Activated CD4-positive, alpha-beta memory T cell treated with anti-CD3 and anti-CD28 coated beads for 36 hours (primary cell): ENCODE measurements at regions not wholly inside any gene's neighbourhood (a gene's known extent, or its start where the extent isn't known, plus 50 kb on each side); places are given as distances from the start of the nearest gene placed in this dataset.

Experiments
- CTCF ChIA-PET: fragments of 350-600 bp; sonication (Branson Sonifier 250); formaldehyde crosslinking; loops from one replicate; lab custom pipeline; 2021; ENCODE audit warnings: antibody characterized with exemption, inconsistent platforms; lab: Charles Lee
- POLR2A ChIA-PET: fragments of 350-600 bp; sonication (Branson Sonifier 250); formaldehyde crosslinking; loops from one replicate; lab custom pipeline; 2021; ENCODE audit warnings: antibody characterized with exemption; lab: Charles Lee
- DNase-seq: peaks from one replicate; pipeline ENCODE4 v3.0.0-alpha.2; 2020
- H3K27ac Mint-ChIP-seq: one replicate; pipeline ENCODE4 v1.8.0; 2021; ENCODE audit warnings: mixed read lengths
- H3K27me3 Mint-ChIP-seq: one replicate; pipeline ENCODE4 v1.8.0; 2021; ENCODE audit warnings: mixed read lengths
- H3K36me3 Mint-ChIP-seq: one replicate; pipeline ENCODE4 v1.8.0; 2021; ENCODE audit warnings: mixed read lengths
- H3K4me1 Mint-ChIP-seq: one replicate; pipeline ENCODE4 v1.8.0; 2021; ENCODE audit warnings: low read depth, mixed read lengths
- H3K4me3 Mint-ChIP-seq: one replicate; pipeline ENCODE4 v1.8.0; 2021; ENCODE audit warnings: mild to moderate bottlenecking, mixed read lengths
- H3K9me3 Mint-ChIP-seq: one replicate; pipeline ENCODE4 v1.8.0; 2021; ENCODE audit warnings: mixed read lengths
- intact Hi-C: fragments of 100-400 bp; cut with micrococcal nuclease; formaldehyde crosslinking; loops from one replicate; pipeline ENCODE4 v1.15.1; 2023

DNA sequence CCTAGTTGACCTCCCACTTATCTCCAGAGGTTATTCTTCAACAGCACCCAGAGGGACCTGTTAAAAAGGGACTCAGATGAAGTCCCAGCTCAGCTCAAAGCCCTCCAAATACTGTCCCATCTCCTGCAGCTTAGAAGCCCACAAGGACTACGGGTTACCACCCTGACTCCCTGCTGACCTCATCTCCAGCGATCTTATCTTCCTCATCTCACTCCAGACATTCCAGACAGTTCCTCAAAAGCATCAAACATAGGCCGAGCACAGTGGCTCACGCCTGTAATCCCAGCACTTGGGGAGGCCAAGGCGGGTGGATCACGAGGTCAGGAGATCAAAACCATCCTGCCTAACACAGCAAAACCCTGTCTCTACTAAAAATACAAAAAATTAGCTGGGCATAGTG is 263.8 kb upstream of the TLE4 start:
- H3K4me1 Mint-ChIP-seq, result no peaks in the 10 kb centered on the region
- no peak for DNase-seq
- H3K27me3 Mint-ChIP-seq, result no peaks in the 10 kb centered on the region
- no peaks in the 10 kb centered on the region for H3K9me3 Mint-ChIP-seq
- no peak overlapping the region for H3K4me3 Mint-ChIP-seq
- intact Hi-C loops, result no loop called here
- no peak overlapping the region for H3K27ac Mint-ChIP-seq
- ChIA-PET POLR2A (no interaction called here), CTCF (no interaction called here)
- no peaks in the 10 kb centered on the region for H3K36me3 Mint-ChIP-seq

DNA sequence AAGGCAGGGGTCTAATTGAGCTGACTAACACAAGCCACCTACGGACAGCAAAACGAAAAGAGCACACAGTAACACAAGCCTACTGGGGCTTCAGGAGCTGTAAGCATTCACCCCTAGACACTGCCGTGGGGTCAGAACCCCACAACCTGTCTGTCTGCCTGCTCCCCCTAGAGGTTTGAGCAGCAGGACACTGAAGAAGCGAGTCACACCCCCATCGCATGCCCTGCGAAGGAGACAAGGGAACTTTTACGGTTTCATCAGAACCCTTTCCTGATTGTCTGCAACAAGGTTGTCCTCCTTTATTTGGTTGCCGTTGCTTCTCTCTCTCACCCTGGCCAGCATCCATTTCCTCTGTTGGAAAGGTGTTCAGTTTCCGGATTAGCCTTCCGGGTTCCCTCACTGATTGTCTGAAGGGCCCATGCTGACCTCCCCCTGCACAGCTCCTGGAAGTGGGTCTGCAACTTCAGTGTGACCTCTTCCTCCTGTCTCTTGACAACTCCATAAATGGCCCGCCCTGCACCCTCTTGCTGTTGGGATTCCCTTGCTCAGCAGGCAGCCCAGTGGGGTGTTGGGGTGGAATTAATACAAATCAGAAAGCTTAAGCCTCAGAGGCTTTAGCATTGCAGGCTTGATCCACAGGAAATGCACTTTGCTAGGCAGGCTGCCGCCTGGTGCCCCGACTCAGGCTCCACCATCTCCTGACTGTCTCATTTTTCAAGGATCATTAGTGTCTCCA is 258.9 kb upstream of the TLE4 start:
- H3K36me3 Mint-ChIP-seq, result no peaks in the 10 kb centered on the region
- H3K9me3 Mint-ChIP-seq, result no peaks in the 10 kb centered on the region
- intact Hi-C loops, result no loop called here
- DNase-seq, result no peak
- ChIA-PET POLR2A (no interaction called here), CTCF (no interaction called here)
- H3K27me3 Mint-ChIP-seq, result no peaks in the 10 kb centered on the region
- no peak overlapping the region for H3K4me3 Mint-ChIP-seq
- H3K27ac Mint-ChIP-seq, result no peak overlapping the region
- H3K4me1 Mint-ChIP-seq, result no peaks in the 10 kb centered on the region

DNA sequence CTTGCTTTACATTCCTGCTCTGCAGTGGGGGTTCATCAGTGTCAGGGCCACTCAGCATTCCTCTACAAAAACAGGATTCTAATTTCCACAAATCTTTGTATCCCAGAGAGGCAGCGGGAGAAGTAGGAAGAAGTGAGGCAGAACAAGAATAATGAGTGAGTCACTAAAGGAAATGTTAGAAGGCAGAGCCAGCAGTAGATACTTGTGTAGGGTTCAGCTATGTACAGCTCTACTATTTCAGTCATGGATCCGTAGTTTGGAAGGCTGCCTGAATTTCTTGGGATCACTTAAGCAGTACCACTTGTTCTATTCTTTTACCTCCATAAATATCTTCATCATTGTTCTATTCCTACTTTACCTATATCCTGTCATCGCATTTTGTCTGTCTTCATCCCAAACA is 246.3 kb upstream of the TLE4 start:
- intact Hi-C loops, result no loop called here
- Mint-ChIP-seq H3K27ac (no peak overlapping the region), H3K36me3 (no peaks in the 10 kb centered on the region), H3K4me1 (no peaks in the 10 kb centered on the region), H3K27me3 (no peaks in the 10 kb centered on the region), H3K9me3 (no peaks in the 10 kb centered on the region), H3K4me3 (no peak overlapping the region)
- ChIA-PET POLR2A (no interaction called here), CTCF (no interaction called here)
- DNase-seq, result no peak

DNA sequence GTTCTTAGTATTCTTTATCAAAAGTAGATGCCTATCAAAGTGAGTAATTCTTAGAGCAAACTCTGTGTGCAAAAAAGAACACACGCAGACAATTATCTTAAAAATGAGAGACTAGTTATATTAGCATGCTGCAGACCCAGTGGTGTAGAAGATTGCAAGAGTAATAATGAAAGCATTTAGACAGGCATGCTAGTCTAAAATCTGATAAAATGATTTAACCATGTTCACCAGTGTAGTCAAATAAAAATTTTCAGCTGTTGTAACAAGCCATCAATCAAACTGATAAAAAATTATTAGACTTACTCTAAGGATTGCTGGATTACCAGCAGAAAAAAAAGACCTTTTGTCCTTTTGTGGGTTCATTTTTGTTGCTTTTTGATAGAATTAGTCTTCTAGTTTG is 241.9 kb upstream of the TLE4 start:
- CTCF ChIA-PET, result no interaction called here
- H3K36me3 Mint-ChIP-seq, result no peaks in the 10 kb centered on the region

DNA sequence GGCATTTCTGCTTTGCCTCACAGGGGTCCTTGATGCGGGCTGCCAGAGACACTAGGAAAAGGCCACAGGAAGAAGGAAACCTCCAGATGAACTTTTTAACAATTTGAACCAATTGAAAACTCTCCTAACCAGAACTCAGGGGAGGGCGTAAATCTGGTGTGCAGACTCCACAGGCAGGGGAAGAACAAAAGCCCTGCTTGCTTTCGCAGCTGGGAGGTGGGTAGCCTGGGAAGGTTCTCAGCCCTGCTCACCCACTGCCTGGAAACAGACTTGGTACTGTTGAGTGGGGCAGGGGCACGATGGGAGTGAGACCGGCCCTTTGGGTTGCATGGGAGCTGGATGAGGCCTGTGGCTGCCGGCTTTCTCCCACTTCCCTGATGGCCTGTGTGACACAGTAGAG is 237.8 kb upstream of the TLE4 start:
- no peak overlapping the region for H3K4me3 Mint-ChIP-seq
- intact Hi-C loops, result no loop called here
- no peaks in the 10 kb centered on the region for H3K4me1 Mint-ChIP-seq
- ChIA-PET CTCF (no interaction called here), POLR2A (no interaction called here)
- peaks cover 7% of the 10 kb centered on the region for H3K9me3 Mint-ChIP-seq
- DNase-seq, result no peak
- no peak overlapping the region for H3K27ac Mint-ChIP-seq
- H3K27me3 Mint-ChIP-seq, result peaks cover 5% of the 10 kb centered on the region
- H3K36me3 Mint-ChIP-seq, result no peaks in the 10 kb centered on the region

More for the DNA sequence above, 241.9 kb upstream of the TLE4 start:
- H3K27ac Mint-ChIP-seq, result no peak overlapping the region
- no peak for DNase-seq
- H3K9me3 Mint-ChIP-seq, result no peaks in the 10 kb centered on the region
- POLR2A ChIA-PET, result no interaction called here
- H3K4me1 Mint-ChIP-seq, result no peaks in the 10 kb centered on the region
- no peak overlapping the region for H3K4me3 Mint-ChIP-seq
- intact Hi-C loops, result no loop called here
- peaks cover 3% of the 10 kb centered on the region for H3K27me3 Mint-ChIP-seq

DNA sequence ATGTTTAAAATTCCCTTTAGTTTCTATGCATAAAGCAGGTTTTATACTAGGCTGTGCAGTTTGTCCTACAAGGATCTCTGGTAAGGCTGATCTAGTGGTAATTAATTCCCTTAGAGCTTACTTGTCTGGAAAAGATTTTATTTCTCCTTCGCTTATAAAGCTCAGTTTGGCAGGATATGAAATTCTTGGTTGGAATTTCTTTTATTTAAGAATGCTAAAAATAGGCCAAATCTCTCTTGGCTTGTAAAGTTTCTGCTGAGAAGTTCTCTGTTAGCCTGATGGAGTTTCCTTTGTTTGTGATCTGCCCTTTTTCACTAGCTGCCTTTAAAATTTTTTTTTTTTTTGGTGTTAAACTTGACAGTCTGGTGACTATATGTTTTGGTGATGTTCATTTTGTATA is 237.1 kb upstream of the TLE4 start:
- Mint-ChIP-seq H3K4me3 (no peak overlapping the region), H3K9me3 (peaks cover 7% of the 10 kb centered on the region), H3K4me1 (no peaks in the 10 kb centered on the region), H3K36me3 (no peaks in the 10 kb centered on the region), H3K27ac (no peak overlapping the region), H3K27me3 (peaks cover 5% of the 10 kb centered on the region)
- POLR2A ChIA-PET, result no interaction called here
- DNase-seq, result no peak
- CTCF ChIA-PET, result interaction anchor here (0.7 kb wide), 1 partner anchor 631 kb away, joined by 4 read pairs; no protein-coding TSS in a partner anchor
- intact Hi-C loops, result no loop called here

DNA sequence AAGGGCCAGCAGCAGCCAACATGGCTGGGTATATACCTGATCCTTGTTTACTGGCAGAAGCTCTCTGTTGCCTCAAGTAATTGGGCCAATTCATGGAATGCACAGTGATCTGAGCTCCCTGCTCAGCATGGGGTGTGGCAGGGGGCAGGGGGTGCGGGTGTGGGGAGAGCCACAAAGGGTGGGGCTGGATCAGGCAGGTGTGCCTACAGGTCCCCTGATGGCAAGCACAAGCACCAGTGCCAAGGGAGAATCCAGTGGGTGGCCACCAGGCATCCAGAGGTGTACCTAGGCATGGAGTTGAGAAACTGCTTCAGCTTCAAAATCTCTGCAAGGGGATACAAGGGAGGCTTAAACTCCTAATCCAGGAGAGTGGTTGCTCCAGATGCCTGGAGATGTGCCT is 235.8 kb upstream of the TLE4 start:
- no peaks in the 10 kb centered on the region for H3K4me1 Mint-ChIP-seq
- intact Hi-C loops, result no loop called here
- peaks cover 7% of the 10 kb centered on the region for H3K9me3 Mint-ChIP-seq
- H3K36me3 Mint-ChIP-seq, result no peaks in the 10 kb centered on the region
- H3K27ac Mint-ChIP-seq, result no peak overlapping the region
- CTCF ChIA-PET, result no interaction called here
- H3K4me3 Mint-ChIP-seq, result no peak overlapping the region
- POLR2A ChIA-PET, result no interaction called here
- DNase-seq, result no peak
- peaks cover 5% of the 10 kb centered on the region for H3K27me3 Mint-ChIP-seq

DNA sequence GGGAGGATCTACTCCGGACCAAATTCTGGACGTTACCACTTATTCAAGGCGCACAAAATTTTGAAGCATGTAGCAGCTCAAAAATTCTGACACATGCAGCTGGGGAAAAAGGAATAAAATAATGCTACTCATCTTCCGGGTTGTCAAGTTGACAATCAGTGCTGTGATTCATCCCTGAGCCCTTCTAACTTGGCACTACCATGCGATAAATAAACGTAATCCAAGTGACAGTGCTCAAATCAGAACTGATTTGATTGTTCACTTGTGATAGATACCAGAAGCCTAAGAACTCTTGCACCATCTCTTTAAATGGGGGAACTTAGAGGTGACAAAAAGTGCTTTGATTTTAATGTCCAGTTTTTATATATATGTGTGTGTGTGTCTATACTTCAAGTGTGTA is 230.2 kb upstream of the TLE4 start:
- ChIA-PET CTCF (interaction anchor here (0.7 kb wide), 1 partner anchor 212 kb away, joined by 4 read pairs; no protein-coding TSS in a partner anchor), POLR2A (no interaction called here)
- no peaks in the 10 kb centered on the region for H3K4me1 Mint-ChIP-seq
- H3K27me3 Mint-ChIP-seq, result peaks cover 2% of the 10 kb centered on the region
- no peaks in the 10 kb centered on the region for H3K36me3 Mint-ChIP-seq
- intact Hi-C loops, result no loop called here
- no peak for DNase-seq
- H3K4me3 Mint-ChIP-seq, result no peak overlapping the region
- no peak overlapping the region for H3K27ac Mint-ChIP-seq
- H3K9me3 Mint-ChIP-seq, result peaks cover 4% of the 10 kb centered on the region

DNA sequence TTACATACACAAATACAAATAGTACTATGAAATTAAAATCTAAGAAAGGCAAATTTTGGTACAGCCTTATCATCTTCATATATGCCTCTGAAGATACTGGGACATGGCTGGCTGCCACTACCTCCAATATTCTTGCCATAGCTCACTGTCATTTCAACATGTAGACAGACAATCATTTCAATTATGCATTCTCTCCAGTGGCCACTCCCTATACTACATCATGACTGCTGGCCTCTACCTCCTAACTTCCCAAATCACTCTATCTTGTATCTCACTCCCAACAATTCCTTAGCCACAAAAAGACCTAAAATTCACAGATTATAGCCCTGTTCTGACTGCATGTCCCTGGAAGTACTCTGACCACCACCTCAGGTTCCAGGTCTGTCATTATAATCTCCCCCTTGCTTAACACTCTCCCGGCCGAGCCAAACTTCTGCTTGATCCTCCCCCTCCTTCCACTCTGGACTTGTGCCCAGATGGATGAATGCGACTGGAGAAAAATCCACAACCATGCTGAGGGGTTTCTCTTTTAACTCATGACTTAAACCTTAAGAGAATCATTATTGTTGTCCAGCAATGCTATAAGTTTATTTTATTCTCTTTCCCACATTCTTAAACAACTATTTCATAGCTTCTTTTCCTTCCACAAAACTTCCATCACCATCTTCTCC is 225.3 kb upstream of the TLE4 start:
- H3K27ac Mint-ChIP-seq, result no peak overlapping the region

DNA sequence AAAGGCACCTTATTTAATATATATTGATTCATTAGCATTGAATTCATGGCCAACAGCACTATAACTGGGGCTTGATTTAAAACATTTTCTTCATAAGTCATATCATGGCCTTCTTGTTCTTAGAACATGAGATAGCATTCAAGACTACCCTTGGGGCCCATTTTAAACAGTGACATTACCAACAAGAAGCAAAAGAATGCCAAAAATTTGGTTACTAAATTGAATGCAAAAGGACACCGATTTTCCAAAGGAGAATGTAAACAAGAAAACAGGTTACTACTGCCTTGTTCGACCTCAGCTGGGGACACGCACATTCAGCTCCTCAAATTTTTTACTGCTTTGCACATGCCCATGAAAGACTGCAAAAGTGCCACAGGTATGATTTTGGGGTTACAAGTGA is 219.4 kb upstream of the TLE4 start:
- no peak overlapping the region for H3K4me3 Mint-ChIP-seq
- no peaks in the 10 kb centered on the region for H3K9me3 Mint-ChIP-seq
- peaks cover 7% of the 10 kb centered on the region for H3K27me3 Mint-ChIP-seq
- POLR2A ChIA-PET, result no interaction called here
- no peak for DNase-seq
- no peaks in the 10 kb centered on the region for H3K36me3 Mint-ChIP-seq
- intact Hi-C loops, result no loop called here
- CTCF ChIA-PET, result no interaction called here
- H3K4me1 Mint-ChIP-seq, result no peaks in the 10 kb centered on the region
- no peak overlapping the region for H3K27ac Mint-ChIP-seq

More for the DNA sequence above, 225.3 kb upstream of the TLE4 start:
- H3K4me3 Mint-ChIP-seq, result no peak overlapping the region
- H3K9me3 Mint-ChIP-seq, result no peaks in the 10 kb centered on the region
- intact Hi-C loops, result no loop called here
- peaks cover under 1% of the 10 kb centered on the region for H3K27me3 Mint-ChIP-seq
- no peaks in the 10 kb centered on the region for H3K36me3 Mint-ChIP-seq
- POLR2A ChIA-PET, result no interaction called here
- H3K4me1 Mint-ChIP-seq, result no peaks in the 10 kb centered on the region
- CTCF ChIA-PET, result no interaction called here
- no peak for DNase-seq

DNA sequence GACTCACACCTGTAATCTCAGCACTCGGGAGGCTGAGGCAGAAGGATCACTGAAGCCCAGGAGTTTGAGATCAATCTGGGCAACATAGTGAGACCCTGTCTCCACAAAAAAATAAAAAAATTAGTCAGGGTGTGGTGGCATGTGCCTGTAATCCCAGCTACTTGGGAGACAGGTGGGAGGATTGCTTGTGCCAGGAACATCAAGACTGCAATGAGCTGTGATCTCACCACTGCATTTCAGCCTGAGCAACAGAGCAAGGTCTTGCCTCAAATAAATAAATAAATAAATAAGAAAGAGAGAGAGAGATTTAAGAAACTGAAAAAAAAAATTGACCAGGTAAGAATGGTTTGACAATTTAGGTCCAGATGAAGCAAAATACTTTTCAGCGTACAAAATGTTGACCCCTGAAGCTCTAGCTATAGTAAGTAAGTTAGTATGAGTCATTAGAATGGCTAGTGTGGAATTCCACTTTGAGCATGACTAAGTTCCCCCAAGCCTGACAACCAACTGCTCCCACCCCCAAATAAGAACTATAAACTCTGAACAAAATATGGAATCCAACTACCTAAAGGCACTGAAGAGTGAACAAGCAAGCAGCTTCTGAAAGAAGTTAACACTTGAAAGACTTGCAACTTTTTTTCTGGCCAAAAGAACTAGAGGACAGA is 217.8 kb upstream of the TLE4 start:
- POLR2A ChIA-PET, result no interaction called here
- DNase-seq, result no peak
- H3K4me3 Mint-ChIP-seq, result no peak overlapping the region
- H3K4me1 Mint-ChIP-seq, result no peaks in the 10 kb centered on the region
- H3K27ac Mint-ChIP-seq, result no peak overlapping the region
- intact Hi-C loops, result no loop called here
- H3K9me3 Mint-ChIP-seq, result no peaks in the 10 kb centered on the region
- CTCF ChIA-PET, result no interaction called here
- no peaks in the 10 kb centered on the region for H3K36me3 Mint-ChIP-seq
- H3K27me3 Mint-ChIP-seq, result peaks cover 17% of the 10 kb centered on the region

DNA sequence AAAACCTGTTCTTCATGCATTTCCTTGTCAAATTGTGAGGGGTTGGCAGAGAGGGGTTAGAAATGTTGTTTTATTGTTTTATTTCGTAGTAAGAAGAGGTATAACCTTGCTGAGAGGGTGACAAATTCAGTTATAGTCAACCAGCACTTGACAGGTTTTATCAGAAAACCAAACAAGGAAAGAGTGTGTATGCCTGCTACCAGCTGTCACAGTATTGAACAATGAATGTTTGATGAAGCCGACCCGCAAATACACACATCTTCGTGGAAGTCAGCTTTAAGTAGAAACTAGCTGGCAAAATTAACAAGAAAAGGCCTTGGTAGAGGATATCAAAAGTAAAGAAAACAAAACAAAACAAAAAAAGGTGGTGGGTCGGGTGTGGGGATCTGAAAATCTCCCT is 214.6 kb upstream of the TLE4 start:
- no peak for DNase-seq
- H3K27me3 Mint-ChIP-seq, result peaks cover 17% of the 10 kb centered on the region
- H3K4me3 Mint-ChIP-seq, result no peak overlapping the region
- H3K9me3 Mint-ChIP-seq, result no peaks in the 10 kb centered on the region
- no peak overlapping the region for H3K27ac Mint-ChIP-seq
- ChIA-PET POLR2A (no interaction called here), CTCF (no interaction called here)
- H3K4me1 Mint-ChIP-seq, result no peaks in the 10 kb centered on the region
- no peaks in the 10 kb centered on the region for H3K36me3 Mint-ChIP-seq
- intact Hi-C loops, result no loop called here
